ENCODE measurements at regions not wholly inside any gene's neighbourhood (a gene's known extent, or its start where the extent isn't known, plus 50 kb on each side); places are given as distances from the start of the nearest gene placed in this dataset.

DNA sequence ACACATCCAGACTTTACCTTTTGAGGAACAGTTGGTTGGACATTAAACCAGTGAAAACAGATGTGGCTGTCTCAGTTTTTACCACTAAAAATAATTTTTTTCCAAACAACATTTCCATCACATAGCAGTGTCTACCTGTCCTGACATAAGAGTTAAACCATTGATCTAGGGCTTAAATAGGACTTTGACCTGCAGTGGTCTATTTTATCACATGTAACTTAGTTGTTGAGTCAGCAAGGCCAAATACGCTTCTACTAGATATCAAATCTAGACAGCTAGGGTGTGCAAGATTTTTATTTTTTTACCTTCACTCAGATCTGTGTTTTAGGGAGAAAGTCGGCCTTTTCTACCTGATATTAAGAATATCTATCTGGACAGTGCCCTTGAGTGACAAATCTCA is 88.8 kb upstream of the ZFP64 start:
- TF ChIP-seq, protein P1, sequence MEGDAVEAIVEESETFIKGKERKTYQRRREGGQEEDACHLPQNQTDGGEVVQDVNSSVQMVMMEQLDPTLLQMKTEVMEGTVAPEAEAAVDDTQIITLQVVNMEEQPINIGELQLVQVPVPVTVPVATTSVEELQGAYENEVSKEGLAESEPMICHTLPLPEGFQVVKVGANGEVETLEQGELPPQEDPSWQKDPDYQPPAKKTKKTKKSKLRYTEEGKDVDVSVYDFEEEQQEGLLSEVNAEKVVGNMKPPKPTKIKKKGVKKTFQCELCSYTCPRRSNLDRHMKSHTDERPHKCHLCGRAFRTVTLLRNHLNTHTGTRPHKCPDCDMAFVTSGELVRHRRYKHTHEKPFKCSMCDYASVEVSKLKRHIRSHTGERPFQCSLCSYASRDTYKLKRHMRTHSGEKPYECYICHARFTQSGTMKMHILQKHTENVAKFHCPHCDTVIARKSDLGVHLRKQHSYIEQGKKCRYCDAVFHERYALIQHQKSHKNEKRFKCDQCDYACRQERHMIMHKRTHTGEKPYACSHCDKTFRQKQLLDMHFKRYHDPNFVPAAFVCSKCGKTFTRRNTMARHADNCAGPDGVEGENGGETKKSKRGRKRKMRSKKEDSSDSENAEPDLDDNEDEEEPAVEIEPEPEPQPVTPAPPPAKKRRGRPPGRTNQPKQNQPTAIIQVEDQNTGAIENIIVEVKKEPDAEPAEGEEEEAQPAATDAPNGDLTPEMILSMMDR (IDR thresholded peaks at IDR 0.05; ENCODE audit: borderline replicate concordance, extremely low read depth, low read length, poor library complexity, severe bottlenecking) = no peak
- no peak for TF ChIP-seq EZH2 (IDR thresholded peaks at IDR 0.05; ENCODE audit: borderline replicate concordance, low read depth, low read length, severe bottlenecking)
